Psoas muscle (tissue), 7 donors: ENCODE measurements at regions not wholly inside any gene's neighbourhood (a gene's known extent, or its start where the extent isn't known, plus 50 kb on each side); places are given as distances from the start of the nearest gene placed in this dataset.
A peak's percentile ranks its signal among the peaks of the same experiment; 100 is the strongest.

ENCODE experiments used
- ATAC-seq, 4 donors: fragments of 200-7000 bp; cut with Tn5 transposase; one replicate each; pipeline ENCODE4 v1.9.1; 2020; ENCODE audit warnings: moderate library complexity in 3 of 4, mild to moderate bottlenecking in 2 of 4
- DNase-seq, 2 donors: peaks; one replicate each; pipeline ENCODE4 v3.0.0-alpha.2; 2020
- H3K27ac ChIP-seq: fragments of 200-600 bp; one replicate; pipeline ENCODE4 v1.8.0; 2022
- H3K27me3 ChIP-seq, 3 donors: fragments of 200-600 bp in 1 of 3; one replicate each; pipeline versions ENCODE4 v1.6.1 to v1.8.0; 2013 to 2022; ENCODE audit warnings: low read length in 2 of 3, mild to moderate bottlenecking in 2 of 3, moderate library complexity in 1 of 3; ENCODE audit not compliant: insufficient read depth in 3 of 3
- H3K36me3 ChIP-seq, 2 donors: fragments of 200-600 bp in 1 of 2; one replicate each; pipeline versions ENCODE4 v1.6.1 to v1.8.0; 2013 to 2022; ENCODE audit warnings: low read depth in 1 of 2, mild to moderate bottlenecking in 1 of 2, moderate library complexity in 1 of 2; ENCODE audit not compliant: insufficient read depth in 1 of 2
- H3K4me1 ChIP-seq: fragments of 200-600 bp; one replicate; pipeline ENCODE4 v1.8.0; 2022
- H3K4me3 ChIP-seq: fragments of 200-600 bp; one replicate; pipeline ENCODE4 v1.8.0; 2022; ENCODE audit warnings: mild to moderate bottlenecking
- H3K9me3 ChIP-seq: fragments of 200-600 bp; one replicate; pipeline ENCODE4 v1.8.0; 2022
- WGBS, 3 donors: extraction: QIAGEN DNeasy Blood & Tissue Kit; methylation state at CpG; one replicate each; pipeline versions ENCODE4 v1.1.6 to v1.1.7; 2013; 5-methylcytosine and 5-hydroxymethylcytosine counted together
- intact Hi-C, 2 donors: fragments of 100-400 bp; cut with DNase I; formaldehyde crosslinking; loops; one replicate each; pipeline versions ENCODE4 v1.11.0 to v1.14.2; 2022
- TF ChIP-seq, protein P1 (sequence below): fragments of 200-600 bp; IDR thresholded peaks from one replicate; pipeline ENCODE4 v1.8.0; 2022; ENCODE audit warnings: antibody characterized with exemption
- donor health status: healthy with polysubstance abuse.
- donor health status: DM: no; HTN: no; CAD: no; lungs with moderate emphysema.
- donor health status: Bipolar disorder and iron deficiency.
- donor health status: healthy.
- donor health status: DM: yes; HTN: yes; CAD: no.
- donor health status: DM: no; HTN: no; CAD: no.
- donor health status: DM: yes; HTN: yes; CAD: no.

DNA sequence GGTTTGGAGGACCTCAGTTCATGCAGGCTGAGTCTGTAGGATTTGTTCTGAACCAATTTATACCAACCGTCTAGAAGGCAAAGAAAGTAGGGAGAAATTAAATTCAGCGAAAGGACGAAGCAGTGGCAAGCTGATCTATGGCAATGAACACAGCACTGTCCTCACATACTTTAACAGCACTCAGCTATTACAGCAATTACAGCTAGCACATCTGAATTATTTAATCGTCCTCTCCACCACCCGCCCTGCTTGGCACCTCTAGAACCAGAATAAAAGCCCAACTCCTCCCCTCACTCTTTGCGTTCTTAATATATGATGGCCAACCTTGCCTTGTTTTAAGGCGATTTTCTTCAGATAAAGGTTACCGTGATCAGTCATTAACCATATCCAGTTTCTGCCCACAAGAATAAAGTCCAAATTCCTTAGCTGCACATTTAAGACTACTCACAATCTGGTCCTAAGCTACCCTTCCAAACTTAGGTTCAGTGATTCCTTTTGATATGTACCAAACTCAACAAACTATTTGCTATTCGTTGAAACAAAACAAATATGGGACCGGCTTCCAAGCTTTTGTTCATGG lies 169.4 kb upstream of the ESRRG start:
- TF ChIP-seq, protein P1, sequence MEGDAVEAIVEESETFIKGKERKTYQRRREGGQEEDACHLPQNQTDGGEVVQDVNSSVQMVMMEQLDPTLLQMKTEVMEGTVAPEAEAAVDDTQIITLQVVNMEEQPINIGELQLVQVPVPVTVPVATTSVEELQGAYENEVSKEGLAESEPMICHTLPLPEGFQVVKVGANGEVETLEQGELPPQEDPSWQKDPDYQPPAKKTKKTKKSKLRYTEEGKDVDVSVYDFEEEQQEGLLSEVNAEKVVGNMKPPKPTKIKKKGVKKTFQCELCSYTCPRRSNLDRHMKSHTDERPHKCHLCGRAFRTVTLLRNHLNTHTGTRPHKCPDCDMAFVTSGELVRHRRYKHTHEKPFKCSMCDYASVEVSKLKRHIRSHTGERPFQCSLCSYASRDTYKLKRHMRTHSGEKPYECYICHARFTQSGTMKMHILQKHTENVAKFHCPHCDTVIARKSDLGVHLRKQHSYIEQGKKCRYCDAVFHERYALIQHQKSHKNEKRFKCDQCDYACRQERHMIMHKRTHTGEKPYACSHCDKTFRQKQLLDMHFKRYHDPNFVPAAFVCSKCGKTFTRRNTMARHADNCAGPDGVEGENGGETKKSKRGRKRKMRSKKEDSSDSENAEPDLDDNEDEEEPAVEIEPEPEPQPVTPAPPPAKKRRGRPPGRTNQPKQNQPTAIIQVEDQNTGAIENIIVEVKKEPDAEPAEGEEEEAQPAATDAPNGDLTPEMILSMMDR, result no peak
- peaks cover 4% of the 10 kb centered on the region for H3K4me1 ChIP-seq
- WGBS, 3 donors, result 84 to 89% (median 89%) methylated on average over 10 of the region's 10 CpGs
- DNase-seq (no peak), ATAC-seq (no peak)
- no peak overlapping the region for H3K27ac ChIP-seq
- H3K4me3 ChIP-seq, result no peak overlapping the region
- H3K9me3 ChIP-seq, result no peaks in the 10 kb centered on the region
- H3K36me3 ChIP-seq, result no peaks in the 10 kb centered on the region
- intact Hi-C loops, result no loop called here
- H3K27me3 ChIP-seq, result no peaks in the 10 kb centered on the region

DNA sequence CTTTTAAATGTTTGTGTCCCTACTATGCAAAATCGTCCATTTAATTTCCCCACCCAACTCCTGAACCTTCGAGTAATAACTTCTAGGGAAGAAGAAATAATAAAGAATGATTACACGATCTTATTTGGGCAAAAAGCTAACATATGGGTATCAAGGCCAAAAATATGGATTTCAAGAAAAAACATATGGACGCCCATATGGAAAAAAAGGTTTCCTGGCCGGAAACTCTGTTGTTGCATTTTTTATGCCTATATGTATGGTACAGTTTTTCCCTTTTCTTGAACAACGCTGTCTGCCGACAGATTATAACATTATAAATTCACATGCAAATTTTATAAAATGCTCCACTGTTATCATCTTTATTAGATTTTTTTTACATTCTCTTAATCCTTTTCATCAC lies 167.6 kb upstream of the ESRRG start:
- DNase-seq (no peak), ATAC-seq (no peak)
- no peak overlapping the region for H3K4me3 ChIP-seq
- no peaks in the 10 kb centered on the region for H3K36me3 ChIP-seq
- WGBS, 3 donors, result 93 to 97% (median 94%) methylated on average over 7 of the region's 7 CpGs
- peaks cover 4% of the 10 kb centered on the region for H3K4me1 ChIP-seq
- no peaks in the 10 kb centered on the region for H3K9me3 ChIP-seq
- TF ChIP-seq, protein P1, result no peak
- intact Hi-C loops, result no loop called here
- no peaks in the 10 kb centered on the region for H3K27me3 ChIP-seq
- H3K27ac ChIP-seq, result no peak overlapping the region

DNA sequence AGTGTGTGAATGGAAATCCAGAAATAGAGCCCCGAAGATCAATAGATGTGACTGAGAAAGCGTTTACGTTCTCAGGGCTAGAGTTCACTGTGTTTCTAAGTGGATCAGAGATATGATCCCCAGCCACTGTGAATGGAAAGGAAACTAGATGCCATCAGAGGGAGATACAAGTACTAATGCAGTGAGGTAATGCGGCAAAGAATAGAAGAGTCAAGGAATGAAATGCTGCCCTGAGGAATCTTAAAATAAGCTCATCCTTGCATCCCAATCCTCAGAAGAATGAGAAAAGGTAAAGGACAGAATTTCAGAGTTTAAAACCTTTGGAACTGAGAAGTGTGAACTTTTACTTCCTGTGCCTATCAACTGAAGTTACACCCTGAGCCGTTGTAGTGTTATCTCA lies 165.5 kb upstream of the ESRRG start:
- WGBS, 3 donors, result 36 to 41% (median 39%) methylated on average over 5 of the region's 5 CpGs
- peak; percentile 75 to 85 (median 80) for ATAC-seq

DNA sequence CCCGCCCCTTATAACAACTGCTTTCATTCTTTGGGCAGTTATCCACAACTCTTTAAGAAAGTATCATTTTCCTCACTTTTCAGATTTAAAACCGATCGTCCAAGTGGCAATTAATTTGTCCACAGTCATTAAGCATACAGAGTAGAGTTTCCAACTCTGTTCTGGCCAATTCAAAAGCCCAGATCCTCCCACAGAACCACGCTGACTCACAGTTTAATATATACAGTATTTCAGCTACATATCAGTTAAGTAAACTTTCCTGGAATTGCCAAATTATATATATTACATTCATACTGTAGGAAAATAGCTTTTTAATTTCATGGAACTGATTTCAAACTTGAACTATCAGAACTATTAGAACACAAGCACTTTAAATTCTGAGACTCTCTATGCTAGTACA lies 163.8 kb upstream of the ESRRG start:
- Histone ChIP-seq H3K4me1 (peaks cover 4% of the 10 kb centered on the region), H3K4me3 (no peak overlapping the region), H3K27me3 (no peaks in the 10 kb centered on the region), H3K27ac (no peak overlapping the region), H3K9me3 (no peaks in the 10 kb centered on the region), H3K36me3 (no peaks in the 10 kb centered on the region)
- no peak for DNase-seq
- no peak for ATAC-seq
- TF ChIP-seq, protein P1, result no peak
- intact Hi-C loops, result no loop called here
- WGBS, 3 donors, result 64 to 85% (median 75%) methylated on average over 4 of the region's 4 CpGs

More for the DNA sequence above, 165.5 kb upstream of the ESRRG start:
- Histone ChIP-seq H3K4me1 (peaks cover 4% of the 10 kb centered on the region), H3K9me3 (no peaks in the 10 kb centered on the region), H3K36me3 (no peaks in the 10 kb centered on the region), H3K27me3 (no peaks in the 10 kb centered on the region), H3K27ac (peak overlapping the region; percentile 50), H3K4me3 (peak overlapping the region; percentile 36)
- DNase-seq, result no peak
- TF ChIP-seq, protein P1, result no peak
- intact Hi-C loops, result no loop called here

DNA sequence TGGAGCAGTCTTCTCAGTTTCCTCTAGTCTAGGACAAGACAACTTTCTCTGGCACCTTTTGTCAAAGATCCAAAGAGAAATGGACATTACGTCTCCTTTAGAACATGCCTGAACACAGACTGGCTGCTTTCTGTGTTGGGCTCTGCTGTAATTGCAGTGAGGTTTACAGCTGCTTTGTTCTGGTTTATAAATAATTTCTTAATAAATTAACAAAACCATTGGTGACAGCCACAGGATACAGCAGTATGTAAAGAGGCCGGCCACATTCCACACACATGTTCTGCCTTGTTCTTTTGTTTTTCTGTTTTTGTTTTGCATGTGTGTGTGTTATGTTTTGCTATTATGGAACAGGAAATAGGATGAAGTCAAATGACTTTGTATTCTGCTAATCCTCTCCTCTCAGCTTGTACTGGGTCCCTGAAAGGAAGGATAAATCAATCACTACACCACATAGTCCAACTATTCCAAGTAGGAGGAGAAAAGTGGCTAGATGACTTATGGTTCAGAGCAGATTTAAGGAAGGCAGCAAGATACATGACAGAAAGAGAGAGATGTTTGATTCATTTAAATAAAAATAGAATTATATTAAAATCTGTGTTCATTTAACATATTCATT lies 161.5 kb upstream of the ESRRG start:
- Histone ChIP-seq H3K36me3 (no peaks in the 10 kb centered on the region), H3K4me1 (peaks cover 4% of the 10 kb centered on the region), H3K4me3 (no peak overlapping the region), H3K9me3 (no peaks in the 10 kb centered on the region), H3K27me3 (no peaks in the 10 kb centered on the region), H3K27ac (peak overlapping the region; percentile 46)
- intact Hi-C loops, result no loop called here
- peak in 1 of 4 donors; percentile 24 for ATAC-seq
- DNase-seq, result no peak
- WGBS, 3 donors, result 29 to 58% (median 32%) methylated on average over 2 of the region's 2 CpGs
- TF ChIP-seq, protein P1, result no peak
